ENCODE measurements at regions not wholly inside any gene's neighbourhood (a gene's known extent, or its start where the extent isn't known, plus 50 kb on each side); places are given as distances from the start of the nearest gene placed in this dataset.
"Not testable (repeated sequence)": the region's sequence is repeated elsewhere in the genome, so short reads cannot be mapped to it uniquely, and the experiment has no call there.

DNA sequence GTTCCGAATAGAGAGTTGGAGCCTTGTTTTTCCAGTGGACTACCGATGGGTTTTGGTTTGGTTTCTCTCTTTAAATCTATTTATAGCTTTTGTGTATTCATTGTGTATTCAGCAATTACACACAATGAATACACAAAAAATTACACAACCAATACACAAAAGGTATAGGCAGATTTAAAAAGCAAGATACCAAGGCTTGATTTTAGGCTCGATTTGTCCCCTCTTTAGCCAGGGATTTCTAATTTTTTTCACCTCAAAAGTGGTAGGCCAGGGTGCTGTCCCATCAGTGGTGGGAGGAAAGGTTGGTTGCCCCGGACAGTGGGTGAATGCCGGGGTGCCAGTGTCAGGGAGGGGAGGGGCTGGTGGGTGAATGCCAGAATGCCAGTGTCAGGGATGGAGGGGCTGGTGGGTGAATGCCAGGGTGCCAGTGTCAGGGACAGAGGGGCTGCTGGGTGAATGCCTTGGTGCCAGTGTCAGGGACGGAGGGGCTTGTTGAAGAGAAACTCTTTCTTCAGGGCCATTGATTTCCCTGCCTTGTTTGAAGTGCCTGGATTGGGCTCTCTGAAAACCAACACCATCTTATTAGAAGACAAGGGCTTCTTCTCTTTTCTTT lies 186.2 kb downstream of the GOLGA6L6 start:
- TF ChIP-seq, protein P1, sequence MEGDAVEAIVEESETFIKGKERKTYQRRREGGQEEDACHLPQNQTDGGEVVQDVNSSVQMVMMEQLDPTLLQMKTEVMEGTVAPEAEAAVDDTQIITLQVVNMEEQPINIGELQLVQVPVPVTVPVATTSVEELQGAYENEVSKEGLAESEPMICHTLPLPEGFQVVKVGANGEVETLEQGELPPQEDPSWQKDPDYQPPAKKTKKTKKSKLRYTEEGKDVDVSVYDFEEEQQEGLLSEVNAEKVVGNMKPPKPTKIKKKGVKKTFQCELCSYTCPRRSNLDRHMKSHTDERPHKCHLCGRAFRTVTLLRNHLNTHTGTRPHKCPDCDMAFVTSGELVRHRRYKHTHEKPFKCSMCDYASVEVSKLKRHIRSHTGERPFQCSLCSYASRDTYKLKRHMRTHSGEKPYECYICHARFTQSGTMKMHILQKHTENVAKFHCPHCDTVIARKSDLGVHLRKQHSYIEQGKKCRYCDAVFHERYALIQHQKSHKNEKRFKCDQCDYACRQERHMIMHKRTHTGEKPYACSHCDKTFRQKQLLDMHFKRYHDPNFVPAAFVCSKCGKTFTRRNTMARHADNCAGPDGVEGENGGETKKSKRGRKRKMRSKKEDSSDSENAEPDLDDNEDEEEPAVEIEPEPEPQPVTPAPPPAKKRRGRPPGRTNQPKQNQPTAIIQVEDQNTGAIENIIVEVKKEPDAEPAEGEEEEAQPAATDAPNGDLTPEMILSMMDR (IDR thresholded peaks at IDR 0.05; ENCODE audit: low read depth, low read length, missing control alignments) = no peak
- DNase-seq (ENCODE audit: extremely low read depth, low read depth) = no peak
- H3K4me3 ChIP-seq (replicated peaks; ENCODE audit: low read depth, low read length) = no peak overlapping the region

DNA sequence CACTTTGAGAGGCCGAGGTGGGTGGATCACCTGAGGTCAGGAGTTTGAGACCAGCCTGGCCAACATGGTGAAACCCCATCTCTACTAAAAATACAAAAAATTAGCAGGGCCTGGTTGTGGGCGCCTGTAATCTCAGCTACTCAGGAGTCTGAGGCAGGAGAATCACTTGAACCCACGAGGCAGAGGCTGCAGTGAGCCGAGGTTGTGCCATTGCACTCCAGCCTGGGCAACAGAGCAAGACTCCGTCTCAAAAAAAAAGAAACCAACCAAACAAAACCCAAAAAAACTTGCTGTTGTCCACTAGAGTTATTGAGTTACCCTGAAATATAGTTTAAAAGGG lies 186.7 kb downstream of the GOLGA6L6 start:
- not testable (repeated sequence) for DNase-seq (ENCODE audit: extremely low read depth, low read depth); H3K4me3 ChIP-seq (replicated peaks; ENCODE audit: low read depth, low read length)

DNA sequence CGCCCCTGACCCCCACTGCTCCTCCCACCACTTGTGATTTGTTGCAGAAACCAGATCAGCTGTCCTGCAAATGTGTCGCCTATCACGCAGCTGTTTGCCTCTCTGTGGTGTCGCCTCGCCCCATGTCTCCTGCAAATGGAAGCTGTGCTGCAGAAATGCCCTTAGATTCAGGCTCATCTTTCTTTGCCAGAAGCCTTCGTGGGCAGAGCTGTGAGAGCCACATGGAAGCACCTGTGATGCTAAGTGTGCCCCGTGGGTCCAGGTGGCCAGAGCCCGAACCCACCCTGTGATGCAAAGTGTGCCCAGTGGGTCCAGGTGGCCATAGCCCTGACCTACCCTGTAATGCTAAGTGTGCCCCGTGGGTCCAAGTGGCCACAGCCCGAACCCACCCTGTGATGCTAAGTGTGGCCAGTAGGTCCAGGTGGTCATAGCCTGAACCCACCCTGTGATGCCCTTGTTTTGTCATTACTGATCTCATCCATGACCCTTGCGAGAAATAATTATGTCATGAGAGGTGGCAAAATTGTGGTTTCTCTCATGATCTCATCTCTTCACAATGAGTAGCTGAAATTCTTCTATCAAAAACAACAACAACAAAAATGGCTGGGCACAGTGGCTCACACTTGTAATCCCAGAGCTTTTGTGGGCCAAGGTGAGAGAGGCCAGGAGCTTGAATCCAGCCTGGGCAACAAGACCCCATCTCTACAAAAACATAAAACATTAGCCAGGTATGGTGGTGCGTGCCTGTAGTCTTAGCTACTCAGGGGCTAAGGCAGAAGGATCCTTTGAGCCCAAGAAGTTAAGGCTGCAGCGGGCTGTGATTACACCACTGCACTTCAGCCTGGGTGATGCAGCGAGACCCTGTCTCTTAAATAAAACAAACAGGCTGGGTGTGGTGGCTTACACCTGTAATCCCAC lies 187.4 kb downstream of the GOLGA6L6 start:
- TF ChIP-seq, protein P1 (IDR thresholded peaks at IDR 0.05; ENCODE audit: low read depth, low read length, missing control alignments) = no peak
- no peak overlapping the region for H3K4me3 ChIP-seq (replicated peaks; ENCODE audit: low read depth, low read length)
- DNase-seq (ENCODE audit: extremely low read depth, low read depth) = no peak

DNA sequence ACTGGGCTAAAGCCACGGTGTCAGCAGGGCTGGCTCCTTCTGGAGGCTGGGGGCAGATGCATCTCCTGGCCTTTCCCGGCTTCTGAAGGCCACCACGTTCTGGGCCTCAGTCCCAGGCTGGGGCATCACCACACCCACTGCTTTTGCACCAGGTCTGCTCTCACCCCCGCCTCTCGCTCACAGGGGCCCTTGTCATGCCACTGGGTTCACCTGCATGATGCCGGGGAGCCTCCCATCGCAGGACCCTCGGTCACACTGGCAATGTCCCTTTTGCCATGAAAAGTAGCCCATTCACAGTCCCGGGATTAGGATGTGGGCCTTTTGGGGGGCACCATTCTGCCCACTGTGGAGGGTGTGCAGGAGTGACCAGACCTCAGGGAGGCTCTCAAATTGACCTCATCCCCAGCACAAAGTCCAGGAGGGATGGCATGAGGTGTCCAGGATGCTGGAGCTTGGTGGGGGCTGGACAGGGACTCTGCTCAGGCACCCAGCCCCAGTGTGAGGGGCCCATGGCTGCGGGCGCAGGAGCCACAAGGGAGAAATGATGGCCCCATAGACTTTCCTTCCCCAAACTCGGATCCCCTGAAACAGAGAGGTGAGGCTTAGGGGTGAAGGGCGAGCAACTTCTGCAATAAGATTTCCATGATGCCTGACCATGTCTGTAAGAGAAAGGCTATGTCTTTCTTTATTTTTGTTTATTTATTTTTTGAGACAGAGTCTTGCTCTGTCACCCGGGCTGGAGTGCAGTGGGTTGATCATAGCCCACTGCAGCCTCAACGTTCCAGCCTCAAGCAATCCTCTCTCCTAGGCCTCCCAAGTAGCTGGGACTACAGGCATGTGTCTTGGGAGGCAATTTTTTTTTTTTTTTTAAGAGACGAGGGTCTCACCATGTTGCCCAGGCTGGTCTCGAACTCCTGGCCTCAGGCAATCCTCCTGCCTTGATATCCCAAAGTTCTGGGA lies 189.1 kb downstream of the GOLGA6L6 start:
- DNase-seq (ENCODE audit: extremely low read depth, low read depth) = no peak
- TF ChIP-seq, protein P1 (IDR thresholded peaks at IDR 0.05; ENCODE audit: low read depth, low read length, missing control alignments) = no peak

DNA sequence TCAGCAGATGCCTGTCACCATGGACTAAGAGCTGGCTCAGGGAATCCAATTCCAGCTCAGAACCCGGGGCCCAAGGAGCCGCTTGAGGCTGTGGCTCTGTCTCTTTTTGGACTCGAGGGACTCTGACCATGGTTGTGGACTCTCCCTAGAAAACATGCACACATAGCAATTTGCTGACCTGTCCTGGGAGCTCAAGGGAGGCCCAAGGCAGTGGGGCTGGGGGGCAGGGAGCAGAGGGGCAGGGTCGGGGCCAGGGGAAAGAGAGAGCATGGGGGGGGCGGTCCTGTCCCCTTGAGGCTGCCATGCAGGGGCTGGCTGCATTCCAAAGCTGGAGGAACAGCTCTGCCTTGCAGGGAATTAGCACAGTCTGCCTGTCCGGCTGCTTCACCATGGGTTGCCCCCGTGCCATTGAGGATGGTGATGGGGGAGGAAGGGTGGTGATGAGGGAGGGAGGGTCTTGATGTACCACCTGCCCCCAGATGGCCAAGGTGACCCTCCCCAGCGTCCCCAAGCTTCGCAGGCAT lies 190.1 kb downstream of the GOLGA6L6 start:
- TF ChIP-seq, protein P1 (IDR thresholded peaks at IDR 0.05; ENCODE audit: low read depth, low read length, missing control alignments) = no peak
- DNase-seq (ENCODE audit: extremely low read depth, low read depth) = no peak
- H3K4me3 ChIP-seq (replicated peaks; ENCODE audit: low read depth, low read length) = no peak overlapping the region

More for the DNA sequence above, 189.1 kb downstream of the GOLGA6L6 start:
- H3K4me3 ChIP-seq (replicated peaks; ENCODE audit: low read depth, low read length) = no peak overlapping the region

DNA sequence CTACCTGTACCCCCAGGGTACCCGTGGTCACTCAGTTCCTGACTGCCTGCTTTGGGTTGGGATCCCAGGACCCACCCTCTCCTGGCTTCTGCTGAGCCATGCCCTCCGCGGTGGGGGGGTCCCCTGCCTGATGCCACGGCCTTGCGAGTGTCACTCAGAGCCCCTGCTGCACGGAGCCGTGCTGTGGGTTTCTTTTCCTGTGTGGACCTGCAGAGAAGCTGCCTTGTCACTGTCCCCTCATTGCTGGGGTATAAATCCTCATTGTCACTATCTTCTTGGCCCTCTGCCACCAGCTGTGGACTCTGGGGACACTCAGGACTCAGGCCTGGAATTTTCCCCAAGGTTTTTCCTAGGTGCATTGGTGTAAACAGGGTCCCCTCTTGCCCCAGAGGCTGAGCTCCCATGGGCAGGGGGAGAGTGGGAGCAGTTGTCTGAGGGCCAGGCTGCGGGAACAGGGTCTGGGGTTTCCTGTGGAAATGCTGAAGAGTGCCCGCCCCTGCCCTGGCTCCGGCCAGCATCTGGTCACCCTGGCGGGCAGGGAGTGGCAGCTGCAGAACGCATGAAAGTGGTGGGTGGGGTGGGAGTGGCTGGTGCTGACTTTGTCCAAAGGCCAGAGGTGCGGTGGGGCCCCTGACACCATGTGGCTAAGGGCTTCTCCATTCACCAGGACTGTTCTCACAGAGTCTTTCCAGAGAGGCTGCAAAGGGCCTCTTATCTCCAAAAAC lies 191.7 kb downstream of the GOLGA6L6 start:
- H3K4me3 ChIP-seq (replicated peaks; ENCODE audit: low read depth, low read length) = no peak overlapping the region
- no peak for DNase-seq (ENCODE audit: extremely low read depth, low read depth)
- TF ChIP-seq, protein P1 (IDR thresholded peaks at IDR 0.05; ENCODE audit: low read depth, low read length, missing control alignments) = no peak

Measured in HFF-Myc (cell line).